Activated CD8-positive, alpha-beta T cell treated with anti-CD3 and anti-CD28 coated beads for 36 hours (primary cell): ENCODE measurements at regions not wholly inside any gene's neighbourhood (a gene's known extent, or its start where the extent isn't known, plus 50 kb on each side); places are given as distances from the start of the nearest gene placed in this dataset.

ENCODE experiments used
- ATAC-seq: fragments of 200-7000 bp; cut with Tn5 transposase; one replicate; pipeline ENCODE4 v1.10.0; 2021; ENCODE audit warnings: mild to moderate bottlenecking, moderate library complexity
- CTCF ChIA-PET: fragments of 350-600 bp; sonication (Branson Sonifier 250); formaldehyde crosslinking; loops from one replicate; lab custom pipeline; 2021; ENCODE audit warnings: antibody characterized with exemption; lab: Charles Lee
- POLR2A ChIA-PET: fragments of 350-600 bp; sonication (Branson Sonifier 250); formaldehyde crosslinking; loops from one replicate; lab custom pipeline; 2021; ENCODE audit warnings: antibody characterized with exemption; lab: Charles Lee
- DNase-seq: peaks from one replicate; pipeline ENCODE4 v3.0.0-alpha.2; 2020
- H3K27ac Mint-ChIP-seq: one replicate; pipeline ENCODE4 v1.8.0; 2021; ENCODE audit warnings: mild to moderate bottlenecking, mixed read lengths
- H3K27me3 Mint-ChIP-seq: one replicate; pipeline ENCODE4 v1.8.0; 2021; ENCODE audit warnings: mixed read lengths
- H3K36me3 Mint-ChIP-seq: one replicate; pipeline ENCODE4 v1.8.0; 2021; ENCODE audit warnings: low read depth, mixed read lengths
- H3K4me1 Mint-ChIP-seq: one replicate; pipeline ENCODE4 v1.8.0; 2021; ENCODE audit warnings: low read depth, mixed read lengths
- H3K4me3 Mint-ChIP-seq: one replicate; pipeline ENCODE4 v1.8.0; 2021; ENCODE audit warnings: mild to moderate bottlenecking, moderate library complexity, mixed read lengths
- H3K9me3 Mint-ChIP-seq: one replicate; pipeline ENCODE4 v1.8.0; 2021; ENCODE audit warnings: mixed read lengths
- CTCF ChIP-seq: fragments of 200-600 bp; IDR thresholded peaks from one replicate; pipeline ENCODE4 v1.8.0; 2022; ENCODE audit warnings: antibody characterized with exemption, mild to moderate bottlenecking
- intact Hi-C: fragments of 100-400 bp; cut with micrococcal nuclease; formaldehyde crosslinking; loops from one replicate; pipeline ENCODE4 v1.10.0; 2022

- ChIA-PET POLR2A (interaction anchor here (0.5 kb wide), 1 partner anchor 292 kb away, joined by 4 read pairs; no protein-coding TSS in a partner anchor), CTCF (no interaction called here)
- TF ChIP-seq CTCF, result no peak
- Mint-ChIP-seq H3K36me3 (no peaks in the 10 kb centered on the region), H3K4me1 (peaks cover 17% of the 10 kb centered on the region), H3K4me3 (no peak overlapping the region), H3K27ac (no peak overlapping the region), H3K27me3 (no peaks in the 10 kb centered on the region), H3K9me3 (no peaks in the 10 kb centered on the region)
- DNase-seq (no peak), ATAC-seq (no peak)
- intact Hi-C loops, result no loop called here
Measured at GRCh38 chr10:88057720-88058119, 194.3 kb downstream of the PTEN start.

- intact Hi-C loops, result no loop called here
- Mint-ChIP-seq H3K4me1 (peaks cover 27% of the 10 kb centered on the region), H3K27me3 (no peaks in the 10 kb centered on the region), H3K4me3 (no peak overlapping the region), H3K9me3 (no peaks in the 10 kb centered on the region), H3K36me3 (no peaks in the 10 kb centered on the region), H3K27ac (no peak overlapping the region)
- ATAC-seq (no peak), DNase-seq (no peak)
- POLR2A ChIA-PET, result no interaction called here
- TF ChIP-seq CTCF, result no peak
- CTCF ChIA-PET, result no interaction called here
Measured at GRCh38 chr10:88058750-88059149, 195.3 kb downstream of the PTEN start.

- Mint-ChIP-seq H3K27me3 (no peaks in the 10 kb centered on the region), H3K27ac (no peak overlapping the region), H3K4me1 (peaks cover 29% of the 10 kb centered on the region), H3K36me3 (no peaks in the 10 kb centered on the region), H3K9me3 (no peaks in the 10 kb centered on the region), H3K4me3 (no peak overlapping the region)
- DNase-seq (no peak), ATAC-seq (no peak)
- intact Hi-C loops, result no loop called here
- POLR2A ChIA-PET, result no interaction called here
- CTCF ChIA-PET, result no interaction called here
- TF ChIP-seq CTCF, result no peak
Measured at GRCh38 chr10:88059190-88059589, 195.8 kb downstream of the PTEN start.

GRCh38 chr10:88060762-88061161 lies 197.3 kb downstream of the PTEN start:
- Mint-ChIP-seq H3K27me3 (no peaks in the 10 kb centered on the region), H3K27ac (no peak overlapping the region), H3K36me3 (no peaks in the 10 kb centered on the region), H3K4me1 (peaks cover 45% of the 10 kb centered on the region), H3K9me3 (no peaks in the 10 kb centered on the region), H3K4me3 (no peak overlapping the region)
- DNase-seq (no peak), ATAC-seq (no peak)
- intact Hi-C loops, result no loop called here
- no peak for TF ChIP-seq CTCF
- CTCF ChIA-PET, result no interaction called here
- POLR2A ChIA-PET, result no interaction called here

GRCh38 chr10:88062385-88062784 lies 199.0 kb downstream of the PTEN start:
- DNase-seq, result no peak
- TF ChIP-seq CTCF, result no peak
- intact Hi-C loops, result no loop called here
- H3K4me1 Mint-ChIP-seq, result peaks cover 58% of the 10 kb centered on the region
- ATAC-seq, result no peak
- no peaks in the 10 kb centered on the region for H3K36me3 Mint-ChIP-seq
- H3K9me3 Mint-ChIP-seq, result peaks cover under 1% of the 10 kb centered on the region
- H3K4me3 Mint-ChIP-seq, result no peak overlapping the region
- POLR2A ChIA-PET, result no interaction called here
- H3K27me3 Mint-ChIP-seq, result no peaks in the 10 kb centered on the region
- no peak overlapping the region for H3K27ac Mint-ChIP-seq
- CTCF ChIA-PET, result interaction anchor here (1.0 kb wide), 1 partner anchor 327 kb away, joined by 4 read pairs; no protein-coding TSS in a partner anchor
